GM19468 (cell line): ENCODE measurements at regions not wholly inside any gene's neighbourhood (a gene's known extent, or its start where the extent isn't known, plus 50 kb on each side); places are given as distances from the start of the nearest gene placed in this dataset.

Source experiments
- ATAC-seq: cut with Tn5 transposase; IDR thresholded peaks from one replicate; pipeline ENCODE4 v1.9.1; 2021; ENCODE audit warnings: mild to moderate bottlenecking, moderate library complexity, moderate number of reproducible peaks; ENCODE audit not compliant: unreplicated experiment; ENCODE audit errors: extremely low read depth

DNA sequence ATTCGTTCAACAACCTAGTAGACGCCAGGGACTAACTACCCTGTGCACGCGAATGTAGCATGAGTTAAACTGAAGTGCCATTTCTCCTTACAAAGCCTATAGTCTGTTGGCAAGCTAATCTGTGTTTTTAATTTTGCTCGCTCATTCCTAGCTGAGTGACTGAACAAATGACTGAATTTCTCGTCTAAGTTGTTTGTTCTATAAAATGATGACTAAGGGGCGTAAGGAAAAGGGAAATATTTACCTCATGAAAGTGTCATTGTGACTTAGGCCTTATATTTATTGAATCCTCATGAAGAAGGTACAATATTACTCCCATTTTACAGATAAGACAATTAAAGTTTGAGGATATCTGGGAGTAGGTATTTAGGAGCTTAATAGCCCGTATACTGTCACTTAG, 818.3 kb upstream of the ALCAM start:
- ATAC-seq, result no peak

DNA sequence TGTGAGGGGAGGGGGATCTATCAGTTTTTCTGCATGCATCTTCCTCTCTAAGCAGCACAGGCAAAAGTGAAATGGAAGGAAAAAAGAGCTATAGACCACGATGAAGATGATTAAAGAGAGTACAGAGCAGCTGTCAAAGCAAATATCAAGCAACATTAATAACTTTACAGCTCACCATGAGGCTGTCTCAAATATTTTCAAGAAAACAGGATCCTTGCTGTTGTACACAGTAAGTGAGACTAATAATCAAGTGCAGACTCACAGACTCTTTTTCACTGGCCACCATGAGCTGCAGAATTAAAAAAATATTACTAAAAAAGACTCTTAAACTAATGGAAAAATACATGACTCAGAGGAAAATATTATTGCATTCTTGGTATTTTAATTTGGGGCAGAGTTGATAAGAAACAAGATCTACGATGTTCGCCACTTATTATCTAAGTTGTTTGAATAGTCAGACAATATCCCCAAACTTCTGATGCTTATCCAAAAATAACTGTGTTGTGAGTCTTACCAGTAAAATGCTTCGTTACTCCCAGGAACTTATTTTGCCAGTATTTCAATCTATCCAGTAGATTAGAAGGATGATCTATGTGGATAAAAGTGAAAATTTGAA, 817.5 kb upstream of the ALCAM start:
- ATAC-seq, result no peak

DNA sequence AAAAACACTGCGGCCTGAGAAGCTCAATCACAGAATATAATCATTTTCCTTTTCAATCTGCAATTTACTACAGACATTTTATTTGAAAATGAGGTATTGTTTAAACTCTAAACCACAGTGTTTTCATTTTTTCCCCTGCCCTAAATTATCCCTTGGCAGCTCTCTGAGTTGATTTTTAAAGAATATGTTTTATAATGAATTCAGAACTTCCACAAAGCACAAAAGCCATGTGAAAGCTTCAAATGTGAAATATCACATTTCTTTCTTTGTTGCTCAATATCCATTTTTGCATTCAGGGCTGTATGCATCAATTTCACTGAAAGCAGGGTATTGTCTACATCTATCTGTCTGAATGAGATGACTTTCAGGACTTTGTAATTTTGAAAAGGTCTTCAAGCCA, 813.6 kb upstream of the ALCAM start:
- ATAC-seq, result no peak

DNA sequence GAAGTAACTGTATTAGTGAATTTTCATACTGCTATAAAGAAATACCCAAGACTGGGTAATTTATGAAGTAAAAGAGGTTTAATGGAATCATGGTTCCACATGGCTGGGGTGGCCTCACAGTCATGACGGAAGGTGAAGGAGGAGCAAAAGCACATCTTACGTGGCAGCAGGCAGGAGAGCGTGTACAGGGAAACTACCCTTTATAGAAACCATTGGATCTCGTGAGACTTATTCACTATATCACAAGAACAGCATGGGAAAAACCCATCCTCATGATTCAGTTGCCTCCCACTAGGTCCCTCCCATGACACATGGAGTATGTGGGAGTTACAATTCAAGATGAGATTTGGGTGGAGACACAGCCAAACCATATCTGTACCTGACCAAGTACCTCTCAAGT, 812.3 kb upstream of the ALCAM start:
- ATAC-seq, result no peak

DNA sequence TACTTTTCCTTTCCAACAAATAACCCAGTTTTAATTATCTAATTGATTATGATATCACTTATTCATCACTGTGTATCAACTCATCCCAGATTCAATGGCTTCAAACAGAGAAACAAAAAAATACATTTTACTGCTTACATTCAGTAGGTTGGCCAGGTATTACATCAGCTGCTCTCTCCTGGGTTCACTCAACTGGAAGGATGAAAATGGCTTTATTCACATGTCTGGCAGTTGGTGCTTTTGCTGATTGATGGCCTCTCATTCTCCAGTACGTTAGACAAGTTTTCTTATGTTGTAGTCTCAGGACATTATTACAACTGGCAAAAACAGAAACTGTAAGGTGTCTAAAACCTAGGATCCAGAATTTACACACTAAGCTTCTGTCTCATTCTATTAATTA, 811.0 kb upstream of the ALCAM start:
- no peak for ATAC-seq

DNA sequence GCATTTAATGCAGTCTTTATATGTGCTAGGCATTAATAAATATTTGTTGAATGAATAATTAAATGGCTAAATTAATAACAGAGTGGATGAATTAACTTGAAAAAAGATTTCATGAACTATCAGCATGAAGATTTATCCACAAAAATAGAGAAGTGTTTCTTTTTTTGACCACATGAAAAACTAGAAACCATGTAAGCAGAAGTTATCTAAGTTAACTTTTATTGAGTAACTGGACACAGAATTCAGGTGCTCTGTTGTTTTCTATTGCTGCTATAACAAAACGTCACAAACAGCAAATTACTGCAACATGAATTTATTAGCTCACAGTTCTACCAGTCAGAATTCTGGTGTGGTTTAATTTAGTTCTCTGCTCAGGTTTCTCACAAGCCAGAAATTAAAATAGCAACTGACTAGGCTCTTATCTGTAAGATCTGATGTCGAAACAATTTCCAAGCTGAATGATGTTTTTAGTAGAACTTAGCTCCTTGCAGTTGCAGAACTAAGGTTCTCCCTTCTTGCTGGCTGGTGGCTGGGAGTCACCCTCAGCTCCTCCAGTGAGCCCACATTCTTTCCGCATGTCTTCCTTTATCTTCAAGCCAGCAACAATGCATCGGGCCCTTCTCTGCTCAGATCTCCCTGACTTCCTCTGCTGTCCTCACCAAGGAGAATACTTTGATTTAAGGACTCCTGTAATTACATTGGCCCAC, 810.2 kb upstream of the ALCAM start:
- no peak for ATAC-seq

DNA sequence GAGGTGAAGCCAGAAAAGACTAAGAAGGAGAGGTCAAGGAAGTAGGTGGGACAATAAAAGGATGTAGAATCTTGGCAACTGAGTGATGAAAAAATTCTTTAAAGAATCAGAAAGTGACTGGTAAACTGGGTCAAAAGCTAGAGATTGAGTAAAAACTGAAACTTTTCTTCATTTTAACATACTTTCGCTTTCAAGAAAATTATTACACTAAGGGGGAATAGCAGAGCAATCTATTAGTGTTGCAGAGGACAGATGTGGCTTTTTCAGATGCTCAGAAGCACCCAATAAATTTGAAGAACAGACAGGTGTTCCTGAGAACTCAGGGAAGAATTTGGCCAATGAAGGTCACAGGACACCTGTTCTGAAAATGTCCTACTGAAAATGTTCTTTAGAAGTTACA, 805.4 kb upstream of the ALCAM start:
- no peak for ATAC-seq

DNA sequence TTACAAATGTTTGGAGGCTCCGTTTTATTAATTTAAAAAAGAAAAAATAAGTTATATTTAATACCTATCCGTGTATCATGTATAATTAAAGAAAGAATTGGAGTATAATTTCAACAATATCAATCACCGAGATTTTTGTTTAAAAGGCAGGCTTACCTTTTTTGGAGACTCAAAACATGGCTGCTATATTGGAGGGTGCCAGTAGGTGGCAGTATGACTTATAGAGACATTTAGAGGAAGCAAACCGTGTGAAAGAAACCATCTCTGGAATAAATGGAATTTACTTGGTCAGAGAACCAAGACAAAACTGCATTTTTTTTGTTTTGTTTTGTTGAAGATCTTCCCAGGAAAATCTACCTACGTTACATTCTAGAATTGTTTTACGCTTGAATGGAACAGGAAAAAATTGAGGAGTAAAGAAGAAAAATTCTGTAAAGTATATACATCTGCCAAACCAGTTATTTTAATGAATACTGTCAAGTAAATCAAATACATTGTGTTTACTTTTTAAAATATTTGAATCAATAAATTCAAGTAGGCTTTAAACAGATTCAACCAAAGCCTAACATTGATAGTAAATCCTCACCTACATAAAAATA, 802.6 kb upstream of the ALCAM start:
- no peak for ATAC-seq

DNA sequence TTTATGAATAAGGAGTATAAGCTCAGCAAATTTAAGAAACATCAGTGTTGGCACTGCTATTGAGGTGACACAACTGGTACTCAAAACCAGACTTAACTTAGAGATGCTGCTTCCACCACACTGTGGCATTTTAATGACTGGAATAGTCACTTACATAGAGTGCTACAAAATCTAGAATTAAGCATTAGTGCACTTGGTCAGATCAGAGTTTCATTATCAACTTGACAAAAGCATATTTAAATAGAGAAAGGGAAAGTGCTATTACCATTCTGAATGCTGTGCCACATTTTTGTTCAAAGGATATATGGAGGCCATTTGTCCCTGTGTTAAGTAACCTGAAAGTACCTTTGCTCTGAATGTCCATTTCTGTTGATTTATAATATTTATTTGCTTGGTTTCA, 800.7 kb upstream of the ALCAM start:
- no peak for ATAC-seq

DNA sequence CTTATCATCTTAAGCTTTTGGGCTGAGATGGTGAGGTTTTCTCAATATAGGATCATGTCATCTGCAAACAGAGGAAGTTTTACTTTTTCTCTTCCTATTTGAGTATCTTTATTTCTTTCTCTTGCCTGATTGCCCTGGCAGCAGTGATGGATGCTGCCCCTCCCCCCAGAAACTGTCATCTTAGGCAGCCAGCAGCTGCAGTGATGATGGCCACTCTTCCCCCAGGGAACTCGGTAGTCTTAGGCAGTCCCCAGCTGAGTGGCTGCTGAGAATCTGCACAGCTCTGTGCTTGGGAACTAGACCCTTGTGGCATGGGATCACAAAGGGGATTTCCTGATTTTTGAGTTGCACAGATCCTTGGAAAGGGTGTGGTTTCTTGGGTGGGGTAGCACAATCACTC, 791.1 kb upstream of the ALCAM start:
- no peak for ATAC-seq

DNA sequence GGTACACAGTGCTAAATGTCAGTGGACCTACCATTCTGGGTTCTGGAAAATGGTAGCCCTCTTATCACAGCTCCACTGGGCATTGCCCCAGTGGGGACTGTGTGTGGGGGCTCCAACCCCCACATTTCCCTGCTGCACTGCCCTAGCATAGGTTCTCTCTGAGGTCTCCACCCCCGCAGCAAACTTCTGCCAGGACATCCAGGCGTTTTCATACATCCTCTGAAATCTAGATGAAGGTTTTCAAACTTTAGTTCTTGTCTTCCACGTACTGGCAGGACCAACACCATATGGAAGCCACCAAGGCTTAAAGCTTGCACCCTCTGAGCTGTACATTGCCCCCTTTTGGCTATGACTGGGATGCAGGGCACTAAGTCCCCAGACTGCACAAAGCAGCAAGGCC, 788.2 kb upstream of the ALCAM start:
- ATAC-seq, result no peak

DNA sequence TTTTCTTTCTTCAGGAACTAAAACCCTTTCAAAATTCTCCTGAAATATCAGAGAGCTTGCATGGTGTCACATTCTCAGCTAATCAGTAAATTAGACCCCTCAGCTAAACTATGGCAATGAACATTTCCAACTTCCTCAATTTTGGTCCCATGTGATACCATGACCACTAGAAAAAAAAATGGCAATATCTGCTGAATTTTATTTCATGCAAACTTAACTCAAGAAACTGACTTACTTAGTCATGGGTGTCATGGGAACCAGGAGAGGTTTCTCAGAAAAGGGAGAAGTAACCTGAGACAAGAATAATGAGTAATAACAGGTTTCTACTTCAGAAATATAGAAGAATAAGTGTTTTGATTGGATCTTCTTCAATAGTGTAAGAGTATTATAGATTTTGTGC, 784.6 kb upstream of the ALCAM start:
- ATAC-seq, result no peak

DNA sequence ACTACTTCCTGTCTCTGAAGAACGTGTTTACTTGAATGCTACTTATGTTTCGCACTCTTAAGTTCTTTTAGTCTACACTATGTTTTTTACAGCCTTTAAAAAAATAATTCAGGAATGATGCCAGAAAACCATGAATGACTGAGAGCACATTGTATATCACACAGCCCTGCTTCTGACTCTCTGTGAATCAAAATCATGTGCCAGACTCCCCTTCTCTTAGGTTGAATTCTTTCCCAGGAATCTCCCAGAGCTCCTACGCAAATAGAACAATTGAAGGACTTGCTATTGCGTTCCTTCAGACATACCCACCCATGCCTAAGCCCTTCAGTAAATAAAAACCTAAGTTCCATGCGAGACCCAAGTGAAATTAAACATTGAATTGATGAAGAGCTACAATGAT, 782.0 kb upstream of the ALCAM start:
- no peak for ATAC-seq

DNA sequence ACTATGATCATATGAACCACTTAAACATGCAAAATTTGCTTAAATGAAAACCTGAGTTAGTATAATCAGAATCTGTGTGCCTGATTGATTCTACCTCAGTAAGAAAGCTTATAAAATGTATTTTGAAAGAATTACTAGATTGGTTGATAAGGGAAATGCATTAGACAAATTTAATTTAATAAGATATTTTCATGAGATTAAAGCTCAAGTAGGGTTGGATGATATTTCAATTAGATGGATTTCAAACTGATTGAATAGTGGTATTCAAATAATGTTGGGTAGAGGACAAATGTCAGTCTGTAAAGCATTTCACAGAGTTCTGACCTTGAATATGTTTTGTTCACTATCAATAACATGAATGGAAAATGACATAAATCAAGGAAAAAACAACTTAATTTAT, 780.4 kb upstream of the ALCAM start:
- no peak for ATAC-seq

DNA sequence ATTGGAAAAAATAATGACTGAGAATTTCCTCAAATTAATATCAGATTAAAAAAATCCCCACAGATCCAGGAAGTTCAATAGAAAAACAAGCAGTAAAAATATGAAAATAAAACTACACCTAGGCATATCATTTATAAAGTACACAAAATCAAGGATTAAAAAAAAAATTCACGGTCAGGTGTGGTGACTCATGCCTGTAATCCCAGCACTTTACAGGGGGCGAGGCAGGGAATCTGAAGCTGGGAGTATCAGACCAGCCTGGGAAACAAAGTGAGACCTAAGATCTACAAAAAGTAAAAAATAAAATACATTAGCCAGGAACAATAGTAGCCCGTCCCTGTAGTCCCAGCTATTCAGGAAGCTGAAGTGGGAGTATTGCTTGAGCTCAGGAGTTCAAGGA, 778.3 kb upstream of the ALCAM start:
- no peak for ATAC-seq

DNA sequence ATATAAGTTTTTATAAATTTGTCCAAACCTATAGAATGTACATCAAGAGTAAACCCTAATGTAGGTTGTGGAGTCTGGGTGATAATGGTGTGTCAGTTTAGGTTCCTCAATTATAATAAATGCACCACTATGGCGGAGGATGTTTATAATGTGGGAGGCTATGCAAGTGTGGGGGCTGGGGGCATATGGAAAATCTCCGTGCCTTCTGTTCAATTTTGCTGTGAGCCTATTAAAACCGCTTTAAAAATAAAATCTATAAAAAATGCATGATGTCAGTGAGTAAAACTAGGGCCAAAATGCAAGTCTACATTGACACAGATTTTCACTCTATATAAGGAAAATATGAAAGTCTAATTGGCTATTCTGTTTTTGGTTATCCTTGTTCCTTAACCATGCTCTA, 774.9 kb upstream of the ALCAM start:
- no peak for ATAC-seq

DNA sequence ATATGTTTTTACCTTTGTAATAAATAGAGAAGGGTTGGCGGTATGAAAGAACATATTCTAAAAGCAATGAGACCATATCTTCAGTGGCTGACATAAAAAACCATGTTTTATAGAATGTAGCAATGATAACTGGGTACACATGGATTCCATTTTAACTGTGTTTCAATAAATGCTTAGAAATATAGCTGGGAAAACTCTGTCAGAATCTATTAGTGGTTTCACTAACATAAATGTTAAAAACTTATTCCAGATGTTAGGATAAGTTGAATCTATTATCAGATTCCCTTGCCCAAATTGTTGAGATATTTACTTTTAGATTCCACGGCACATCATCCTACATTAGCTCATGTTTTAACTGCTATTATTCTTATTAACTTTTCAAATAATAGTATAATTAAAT, 772.2 kb upstream of the ALCAM start:
- no peak for ATAC-seq

DNA sequence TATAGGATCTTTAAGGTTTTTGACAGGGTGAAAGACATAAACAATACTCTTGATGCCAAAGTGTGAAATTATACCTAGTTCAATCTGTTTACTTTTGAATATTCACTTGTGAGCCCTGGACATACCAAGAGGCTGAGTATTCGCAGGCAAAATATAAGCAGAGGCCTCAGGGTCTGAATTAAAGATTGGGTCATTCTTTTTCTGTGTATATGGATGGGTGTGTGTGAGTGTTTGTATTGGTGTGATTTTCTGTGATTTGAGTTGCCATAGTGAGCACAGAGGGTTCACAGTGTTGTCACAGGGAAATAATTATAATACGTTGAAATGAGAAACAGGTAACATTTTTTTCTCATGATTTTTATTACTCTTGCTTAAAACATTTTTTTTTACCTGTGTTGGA, 770.7 kb upstream of the ALCAM start:
- ATAC-seq, result no peak

DNA sequence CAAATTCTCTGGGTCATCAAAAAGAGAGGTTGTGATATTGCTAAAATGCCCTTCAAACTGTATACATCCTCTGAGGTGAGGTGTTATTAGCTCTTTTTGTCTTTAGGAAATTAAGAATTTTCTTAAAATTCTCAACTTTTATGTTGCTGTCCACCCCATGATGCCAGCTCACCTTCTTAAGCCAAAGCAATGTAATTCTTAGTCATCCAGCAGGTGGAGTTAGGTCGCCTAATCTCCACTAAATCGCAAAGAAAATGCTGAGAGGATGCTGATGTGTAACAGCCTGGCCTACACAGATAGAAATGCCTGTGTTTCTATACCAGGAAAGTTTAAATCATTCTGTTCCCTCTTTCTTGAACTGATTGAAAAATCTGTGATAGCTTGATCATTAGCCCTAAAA, 770.2 kb upstream of the ALCAM start:
- peak; percentile 68 for ATAC-seq

DNA sequence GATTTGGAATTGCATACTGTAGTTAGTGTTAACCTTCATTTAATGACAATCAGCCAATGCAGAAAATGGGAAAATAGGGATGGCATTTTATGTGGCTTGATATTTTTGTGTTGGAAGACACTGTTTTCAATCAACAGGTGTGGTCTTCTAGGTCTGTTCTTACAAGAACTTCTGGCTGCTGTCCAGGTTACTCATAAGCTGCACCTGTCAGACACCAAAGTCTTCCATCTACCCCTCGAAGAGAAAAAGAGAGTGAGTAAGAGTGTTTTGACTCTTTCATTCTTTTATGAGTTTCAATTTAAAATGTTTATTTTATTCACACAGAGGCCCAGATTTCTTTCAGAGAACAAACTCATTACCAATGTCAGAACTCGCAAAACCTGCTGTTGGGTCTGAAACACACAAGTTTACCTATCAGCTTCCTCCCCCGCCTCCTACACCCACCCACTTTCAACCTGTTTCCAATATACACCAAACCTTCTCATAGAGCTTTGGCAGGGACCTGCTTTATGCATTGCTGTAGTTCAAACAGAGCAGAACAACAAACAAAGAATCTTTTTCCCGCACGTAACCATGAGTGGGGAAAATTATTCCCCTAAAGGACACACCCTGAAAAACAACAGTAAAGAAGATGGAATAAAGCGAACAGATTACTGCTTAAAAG, 767.7 kb upstream of the ALCAM start:
- ATAC-seq, result no peak

DNA sequence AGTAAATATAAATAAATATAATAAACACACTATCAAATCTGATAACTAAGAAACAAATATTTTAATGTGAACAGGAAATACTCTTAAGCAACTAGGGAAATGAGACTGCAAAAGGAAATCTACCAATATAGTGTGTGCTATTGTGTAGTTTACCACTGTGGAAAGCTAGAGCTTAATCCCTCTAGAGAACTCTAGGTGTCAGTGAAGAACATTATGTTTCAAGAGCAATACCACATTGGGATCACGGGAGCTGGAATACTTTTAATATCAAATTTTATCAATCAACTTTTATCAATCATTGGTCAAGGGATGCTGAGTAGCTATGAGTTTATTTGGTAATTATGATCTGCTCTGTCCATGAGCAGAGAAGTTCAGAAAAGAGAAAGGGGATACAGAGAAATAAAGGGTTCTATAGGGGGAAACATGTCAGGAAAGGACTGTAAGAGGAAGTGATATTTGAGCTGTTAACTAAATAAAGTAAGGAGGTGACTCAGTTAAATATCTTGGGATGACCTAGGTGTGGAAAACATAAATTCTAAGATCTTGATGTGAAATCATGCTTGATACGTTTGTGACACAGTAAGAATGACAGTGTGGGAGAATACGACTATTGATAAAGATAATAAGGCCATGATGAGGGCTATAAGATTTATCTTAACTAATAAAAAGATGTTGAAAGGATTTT, 762.2 kb upstream of the ALCAM start:
- ATAC-seq, result no peak
